Natural killer cell (primary cell): ENCODE measurements at regions not wholly inside any gene's neighbourhood (a gene's known extent, or its start where the extent isn't known, plus 50 kb on each side); places are given as distances from the start of the nearest gene placed in this dataset.

Source experiments
- ATAC-seq, 3 donors: fragments of 150-1000 bp in 2 of 3; fragments of 200-7000 bp in 1 of 3; cut with Tn5 transposase; 1 replicate in 1 of 3; 2 replicates in 2 of 3; pipeline ENCODE4 v1.10.0; 2021; ENCODE audit warnings: mild to moderate bottlenecking in 2 of 3, moderate library complexity in 2 of 3
- DNase-seq, 2 donors: peaks; one replicate each; pipeline versions ENCODE4 v3.0.0 to v3.0.0-alpha.2; 2013 to 2021; ENCODE audit warnings: mixed read lengths in 1 of 2
- H3K27ac ChIP-seq: one replicate; pipeline ENCODE4 v1.5.1; 2013; ENCODE audit warnings: mild to moderate bottlenecking, low read length
- H3K27me3 ChIP-seq: one replicate; pipeline ENCODE4 v1.6.1; 2013; ENCODE audit warnings: low read length; ENCODE audit not compliant: control insufficient read depth, insufficient read depth
- H3K36me3 ChIP-seq: one replicate; pipeline ENCODE4 v1.6.1; 2013; ENCODE audit warnings: low read length; ENCODE audit not compliant: control insufficient read depth, insufficient read depth
- H3K4me1 ChIP-seq: one replicate; pipeline ENCODE4 v1.6.1; 2013; ENCODE audit warnings: low read length; ENCODE audit not compliant: control insufficient read depth, insufficient read depth
- H3K4me3 ChIP-seq: one replicate; pipeline ENCODE4 v1.5.1; 2013; ENCODE audit warnings: low read length
- H3K9me3 ChIP-seq: one replicate; pipeline ENCODE4 v1.6.1; 2013; ENCODE audit warnings: low read length; ENCODE audit not compliant: control insufficient read depth, insufficient read depth
- H3K27ac Mint-ChIP-seq, 2 donors: one replicate each; pipeline ENCODE4 v1.8.0; 2022; ENCODE audit warnings: mild to moderate bottlenecking in 2 of 2, mixed read lengths in 2 of 2, moderate library complexity in 1 of 2
- H3K27me3 Mint-ChIP-seq, 2 donors: one replicate each; pipeline ENCODE4 v1.8.0; 2022; ENCODE audit warnings: low read depth in 2 of 2, mixed read lengths in 2 of 2
- H3K36me3 Mint-ChIP-seq: one replicate; pipeline ENCODE4 v1.8.0; 2022; ENCODE audit warnings: mixed read lengths
- H3K4me1 Mint-ChIP-seq, 2 donors: one replicate each; pipeline ENCODE4 v1.8.0; 2022; ENCODE audit warnings: mixed read lengths in 2 of 2
- H3K4me3 Mint-ChIP-seq: one replicate; pipeline ENCODE4 v1.8.0; 2022; ENCODE audit warnings: mild to moderate bottlenecking, moderate library complexity, mixed read lengths
- H3K9me3 Mint-ChIP-seq, 2 donors: one replicate each; pipeline ENCODE4 v1.8.0; 2022; ENCODE audit warnings: mixed read lengths in 2 of 2
- WGBS: methylation state at CpG from one replicate; pipeline ENCODE4 v1.1.7; 2013; ENCODE audit warnings: missing lambda C conversion rate; ENCODE audit not compliant: insufficient coverage; 5-methylcytosine and 5-hydroxymethylcytosine counted together
- intact Hi-C: fragments of 100-400 bp; cut with micrococcal nuclease; formaldehyde crosslinking; loops from one replicate; pipeline ENCODE4 v1.14.2; 2022
- TF ChIP-seq, protein P1 (sequence below): fragments of 200-600 bp; IDR thresholded peaks from one replicate; pipeline ENCODE4 v1.8.0; 2022; ENCODE audit warnings: antibody characterized with exemption

DNA sequence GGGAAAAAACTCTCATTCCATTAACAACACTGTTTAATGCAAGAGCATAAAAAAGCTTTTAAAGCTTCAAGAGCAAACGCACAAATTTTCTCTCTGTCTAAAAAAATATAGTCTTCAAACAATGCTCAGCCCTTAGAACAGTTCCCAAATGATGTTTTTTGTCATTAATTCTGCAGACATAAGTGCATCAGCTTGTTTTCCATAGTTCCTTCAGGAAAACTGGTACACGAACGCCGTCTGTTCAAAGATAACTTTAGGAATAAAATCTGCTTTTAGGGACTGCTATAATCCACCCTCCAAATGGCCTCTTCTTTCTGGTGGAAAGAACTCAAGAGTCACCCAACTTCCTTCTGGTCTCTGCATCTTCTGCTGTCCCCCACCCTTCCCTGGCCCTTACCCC lies 98.2 kb upstream of the SLC66A3 start:
- Mint-ChIP-seq H3K27ac (no peak overlapping the region), H3K27me3 (peaks cover 18 to 25% of the 10 kb centered on the region in 2 donors), H3K9me3 (peaks cover 0 to 7% of the 10 kb centered on the region in 2 donors), H3K36me3 (peaks cover 12% of the 10 kb centered on the region), H3K4me3 (no peak overlapping the region), H3K4me1 (no peaks in the 10 kb centered on the region)
- 90% methylated on average over 4 of the region's 4 CpGs for WGBS
- DNase-seq (no peak), ATAC-seq (no peak)
- no peak overlapping the region for H3K4me3 ChIP-seq
- H3K27me3 ChIP-seq = no peaks in the 10 kb centered on the region
- TF ChIP-seq, protein P1, sequence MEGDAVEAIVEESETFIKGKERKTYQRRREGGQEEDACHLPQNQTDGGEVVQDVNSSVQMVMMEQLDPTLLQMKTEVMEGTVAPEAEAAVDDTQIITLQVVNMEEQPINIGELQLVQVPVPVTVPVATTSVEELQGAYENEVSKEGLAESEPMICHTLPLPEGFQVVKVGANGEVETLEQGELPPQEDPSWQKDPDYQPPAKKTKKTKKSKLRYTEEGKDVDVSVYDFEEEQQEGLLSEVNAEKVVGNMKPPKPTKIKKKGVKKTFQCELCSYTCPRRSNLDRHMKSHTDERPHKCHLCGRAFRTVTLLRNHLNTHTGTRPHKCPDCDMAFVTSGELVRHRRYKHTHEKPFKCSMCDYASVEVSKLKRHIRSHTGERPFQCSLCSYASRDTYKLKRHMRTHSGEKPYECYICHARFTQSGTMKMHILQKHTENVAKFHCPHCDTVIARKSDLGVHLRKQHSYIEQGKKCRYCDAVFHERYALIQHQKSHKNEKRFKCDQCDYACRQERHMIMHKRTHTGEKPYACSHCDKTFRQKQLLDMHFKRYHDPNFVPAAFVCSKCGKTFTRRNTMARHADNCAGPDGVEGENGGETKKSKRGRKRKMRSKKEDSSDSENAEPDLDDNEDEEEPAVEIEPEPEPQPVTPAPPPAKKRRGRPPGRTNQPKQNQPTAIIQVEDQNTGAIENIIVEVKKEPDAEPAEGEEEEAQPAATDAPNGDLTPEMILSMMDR = no peak
- no peaks in the 10 kb centered on the region for H3K9me3 ChIP-seq
- H3K27ac ChIP-seq = no peak overlapping the region
- intact Hi-C loops = no loop called here
- no peaks in the 10 kb centered on the region for H3K36me3 ChIP-seq
- no peaks in the 10 kb centered on the region for H3K4me1 ChIP-seq

DNA sequence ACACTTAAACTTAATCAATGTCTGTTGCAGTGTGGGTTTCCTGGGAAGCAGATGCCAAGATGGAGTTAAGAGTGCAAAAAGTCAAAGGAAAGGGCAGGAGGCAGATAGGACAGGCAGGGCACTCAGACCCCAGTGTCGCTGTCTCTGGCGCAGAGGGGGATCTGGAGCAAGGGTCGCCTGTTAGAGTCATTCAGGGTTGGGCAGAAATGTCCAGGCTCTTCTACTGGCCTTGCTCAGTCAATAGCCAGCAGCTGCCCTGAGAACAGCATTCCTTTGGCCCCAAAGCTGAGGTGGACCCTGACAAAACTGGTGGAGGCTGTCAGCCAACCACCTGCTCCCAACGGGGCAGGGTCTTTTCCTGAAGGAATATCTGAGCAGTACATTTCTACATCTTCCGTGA lies 97.1 kb upstream of the SLC66A3 start:
- no peaks in the 10 kb centered on the region for H3K9me3 ChIP-seq
- H3K4me3 Mint-ChIP-seq = no peak overlapping the region
- no peak overlapping the region for H3K27ac ChIP-seq
- no peak overlapping the region for H3K27ac Mint-ChIP-seq
- DNase-seq (no peak), ATAC-seq (no peak)
- no peaks in the 10 kb centered on the region for H3K4me1 Mint-ChIP-seq
- intact Hi-C loops = no loop called here
- H3K9me3 Mint-ChIP-seq = peaks cover under 1 to 7% of the 10 kb centered on the region in 2 donors
- 86% methylated on average over 5 of the region's 5 CpGs for WGBS
- TF ChIP-seq, protein P1 = no peak
- peaks cover 25 to 33% of the 10 kb centered on the region in 2 donors for H3K27me3 Mint-ChIP-seq
- H3K36me3 ChIP-seq = no peaks in the 10 kb centered on the region
- peaks cover 12% of the 10 kb centered on the region for H3K36me3 Mint-ChIP-seq
- no peak overlapping the region for H3K4me3 ChIP-seq
- no peaks in the 10 kb centered on the region for H3K27me3 ChIP-seq
- no peaks in the 10 kb centered on the region for H3K4me1 ChIP-seq

DNA sequence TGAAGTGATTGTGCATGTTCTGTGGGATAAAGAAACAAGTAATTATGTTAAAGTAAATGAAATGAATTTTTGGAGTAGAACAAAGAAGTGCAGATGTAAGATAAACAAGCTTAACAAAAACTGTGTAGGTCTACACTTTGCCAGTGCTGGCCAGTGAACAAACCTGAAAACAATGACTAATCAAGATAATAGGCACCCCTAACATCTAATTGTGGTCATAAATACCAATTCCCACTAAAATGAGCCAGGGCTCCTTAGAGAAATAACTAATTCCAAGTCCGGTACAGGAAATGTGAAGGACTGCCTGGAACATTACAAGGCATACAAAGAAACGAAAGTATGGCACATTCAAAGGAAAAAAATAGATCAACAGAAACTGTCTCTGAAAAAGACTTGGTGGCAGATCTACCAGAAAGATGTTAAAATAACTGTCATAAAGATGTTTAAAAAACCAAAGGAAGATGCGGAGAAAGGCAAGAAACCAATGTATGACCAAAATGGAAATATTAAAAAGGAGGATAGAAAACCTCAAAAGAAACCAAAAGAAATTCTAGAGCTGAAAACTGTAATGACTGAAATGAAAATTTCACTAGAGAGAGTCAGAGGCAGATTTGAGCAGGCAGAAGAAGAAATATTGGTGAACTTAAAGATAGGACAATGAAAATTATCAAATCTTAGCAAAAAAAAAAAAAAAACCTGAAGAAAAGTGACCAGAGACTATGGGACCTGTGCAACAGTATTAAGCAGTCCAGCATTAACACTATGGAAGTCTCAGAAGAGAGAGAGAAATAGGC lies 94.7 kb upstream of the SLC66A3 start:
- intact Hi-C loops = no loop called here
- Mint-ChIP-seq H3K4me1 (no peaks in the 10 kb centered on the region), H3K4me3 (no peak overlapping the region), H3K36me3 (peaks cover 12% of the 10 kb centered on the region), H3K27ac (no peak overlapping the region), H3K27me3 (peaks cover 34 to 50% of the 10 kb centered on the region in 2 donors), H3K9me3 (peaks cover 2 to 9% of the 10 kb centered on the region in 2 donors)
- no peak for ATAC-seq
- no peaks in the 10 kb centered on the region for H3K4me1 ChIP-seq
- H3K9me3 ChIP-seq = no peaks in the 10 kb centered on the region
- H3K36me3 ChIP-seq = no peaks in the 10 kb centered on the region
- DNase-seq = no peak
- TF ChIP-seq, protein P1 = no peak
- H3K27me3 ChIP-seq = no peaks in the 10 kb centered on the region
- no peak overlapping the region for H3K4me3 ChIP-seq
- no peak overlapping the region for H3K27ac ChIP-seq
- 100% methylated on average over 3 of the region's 3 CpGs for WGBS
